HCT116 (cell line): ENCODE measurements at regions not wholly inside any gene's neighbourhood (a gene's known extent, or its start where the extent isn't known, plus 50 kb on each side); places are given as distances from the start of the nearest gene placed in this dataset.

Source experiments
- ATAC-seq: fragments of 200-7000 bp; cut with Tn5 transposase; 2 replicates; pipeline ENCODE4 v1.9.1; 2020; ENCODE audit warnings: mild to moderate bottlenecking, moderate library complexity
- BruUV-seq: library from RNA; stranded (reverse); fragments of 400-500 nt; replicated peaks from 2 replicates; lab custom pipeline; 2021; lab: Mats Ljungman, UMichigan
- CTCF ChIA-PET: fragments of 300-600 bp; sonication (Branson Sonifier 250); formaldehyde crosslinking; loops from one replicate; lab custom pipeline; 2021; ENCODE audit warnings: antibody characterized with exemption; lab: Charles Lee
- POLR2A ChIA-PET: fragments of 300-600, 350-600 bp; sonication (Branson Sonifier 250); formaldehyde crosslinking; loops from one replicate; lab custom pipeline; 2021; ENCODE audit warnings: antibody characterized with exemption; lab: Charles Lee
- RAD21 ChIA-PET, 2 experiments: fragments of 300-600 bp; sonication (Branson Sonifier 250); formaldehyde crosslinking; loops; one replicate each; lab custom pipeline; 2023; ENCODE audit warnings: low total read pairs in 2 of 2; ENCODE audit not compliant: uncharacterized antibody in 2 of 2, unreplicated experiment in 2 of 2, low non-redundant PET in 1 of 2; lab: Charles Lee
- DNase-seq: peaks from one replicate; pipeline ENCODE4 v3.0.0-alpha.2; 2010; ENCODE audit warnings: low read depth, low spot score
- H2AFZ ChIP-seq: fragments of 200-600 bp; shearing (Covaris generic), sonication (generic); 2 replicates; pipeline ENCODE4 v1.6.1; 2017; ENCODE audit warnings: low read depth, mixed run types, mixed read lengths, antibody characterized with exemption, low read length; ENCODE audit not compliant: poor library complexity, severe bottlenecking
- H3K27ac ChIP-seq: 2 replicates; pipeline ENCODE4 v1.5.1; 2012; ENCODE audit warnings: low read depth, low read length
- H3K27me3 ChIP-seq: fragments of 200-600 bp; sonication (generic); 2 replicates; pipeline ENCODE4 v1.6.1; 2016; ENCODE audit warnings: mixed run types, low read length, mixed read lengths; ENCODE audit not compliant: insufficient read depth
- H3K36me3 ChIP-seq, 2 experiments: fragments of 200-500 bp in 1 of 2; fragments of 200-600 bp in 1 of 2; sonication (Bioruptor generic) in 1 of 2; sonication (generic) in 1 of 2; 2 replicates each; pipeline versions ENCODE4 v1.5.1 to v1.6.1; 2014 to 2016; ENCODE audit warnings: low read length in 2 of 2, inconsistent platforms in 1 of 2, mixed read lengths in 1 of 2, mixed run types in 1 of 2; ENCODE audit not compliant: insufficient read depth in 2 of 2, control insufficient read depth in 1 of 2
- H3K4me1 ChIP-seq, 2 experiments: fragments of 200-600 bp in 1 of 2; sonication (generic) in 1 of 2; 2 replicates each; pipeline versions ENCODE4 v1.5.1 to v1.6.1; 2012 to 2017; ENCODE audit warnings: low read length in 2 of 2, inconsistent platforms in 1 of 2, mild to moderate bottlenecking in 1 of 2, mixed read lengths in 1 of 2, mixed run types in 1 of 2, moderate library complexity in 1 of 2; ENCODE audit not compliant: insufficient read depth in 2 of 2, control insufficient read depth in 1 of 2
- H3K4me2 ChIP-seq: fragments of 200-600 bp; sonication (generic); 2 replicates; pipeline ENCODE4 v1.6.1; 2017; ENCODE audit warnings: mixed run types, low read length, mixed read lengths
- H3K4me3 ChIP-seq, 2 experiments: fragments of 200-600 bp in 1 of 2; sonication (generic) in 1 of 2; replicated peaks in 1 of 2; 2 replicates each; pipeline ENCODE4 v1.5.1; 2011 to 2016; ENCODE audit warnings: low read length in 2 of 2, control low read depth in 1 of 2, low read depth in 1 of 2, mild to moderate bottlenecking in 1 of 2, mixed read lengths in 1 of 2, mixed run types in 1 of 2
- H3K79me2 ChIP-seq: fragments of 200-600 bp; sonication (generic); 2 replicates; pipeline ENCODE4 v1.6.1; 2017; ENCODE audit warnings: mild to moderate bottlenecking, mixed run types, low read length, moderate library complexity, mixed read lengths; ENCODE audit not compliant: insufficient read depth
- H3K9ac ChIP-seq: fragments of 200-600 bp; sonication (generic); 2 replicates; pipeline ENCODE4 v1.6.1; 2016; ENCODE audit warnings: low read length, mixed read lengths
- H3K9me2 ChIP-seq: fragments of 200-600 bp; sonication (generic), shearing (Covaris generic); 2 replicates; pipeline ENCODE4 v1.6.1; 2017; ENCODE audit warnings: mixed run types, mild to moderate bottlenecking, moderate library complexity; ENCODE audit not compliant: insufficient read depth
- H3K9me3 ChIP-seq, 2 experiments: fragments of 200-500 bp in 1 of 2; fragments of 200-600 bp in 1 of 2; sonication (Bioruptor generic) in 1 of 2; sonication (generic) in 1 of 2; 2 replicates each; pipeline ENCODE4 v1.6.1; 2014 to 2017; ENCODE audit warnings: low read length in 2 of 2, mixed read lengths in 2 of 2, inconsistent platforms in 1 of 2, low read depth in 1 of 2, mild to moderate bottlenecking in 1 of 2, mixed run types in 1 of 2, moderate library complexity in 1 of 2; ENCODE audit not compliant: control insufficient read depth in 1 of 2, insufficient read depth in 1 of 2
- H4K20me1 ChIP-seq: fragments of 200-600 bp; sonication (generic), shearing (Covaris generic); 2 replicates; pipeline ENCODE4 v1.6.1; 2017; ENCODE audit warnings: mixed run types, mild to moderate bottlenecking, moderate library complexity; ENCODE audit not compliant: insufficient read depth
- ATF3 ChIP-seq: IDR thresholded peaks from 2 replicates; pipeline ENCODE4 v1.6.1; 2012
- CEBPB ChIP-seq: IDR thresholded peaks from 2 replicates; pipeline ENCODE4 v1.6.1; 2012; ENCODE audit warnings: low read depth
- EGR1 ChIP-seq: IDR thresholded peaks from 2 replicates; pipeline ENCODE4 v1.6.1; 2012; ENCODE audit warnings: low read depth
- EZH2phosphoT487 ChIP-seq: fragments of 200-600 bp; IDR thresholded peaks from 2 replicates; pipeline ENCODE4 v1.6.1; 2018; ENCODE audit warnings: antibody characterized with exemption, borderline replicate concordance
- JUND ChIP-seq: IDR thresholded peaks from 2 replicates; pipeline ENCODE4 v1.6.1; 2012
- MAX ChIP-seq: IDR thresholded peaks from 2 replicates; pipeline ENCODE4 v1.6.1; 2012
- POLR2A ChIP-seq: IDR thresholded peaks from 2 replicates; pipeline ENCODE4 v1.7.0; 2011; ENCODE audit warnings: borderline replicate concordance; ENCODE audit not compliant: insufficient read depth, insufficient read length; ENCODE audit errors: extremely low read depth
- POLR2AphosphoS5 ChIP-seq: IDR thresholded peaks from 2 replicates; pipeline ENCODE4 v1.6.1; 2011; ENCODE audit warnings: mild to moderate bottlenecking, low read depth, low read length, moderate library complexity
- REST ChIP-seq: IDR thresholded peaks from 2 replicates; pipeline ENCODE4 v1.6.1; 2012; ENCODE audit warnings: low read depth
- SRF ChIP-seq: IDR thresholded peaks from 2 replicates; pipeline ENCODE4 v1.6.1; 2012; ENCODE audit warnings: low read depth
- YY1 ChIP-seq: IDR thresholded peaks from 2 replicates; pipeline ENCODE4 v1.6.1; 2011; ENCODE audit warnings: low read length, low read depth, moderate library complexity, mild to moderate bottlenecking; ENCODE audit not compliant: insufficient replicate concordance; ENCODE audit errors: extremely low read depth
- ZBTB33 ChIP-seq: IDR thresholded peaks from 2 replicates; pipeline ENCODE4 v1.6.1; 2011; ENCODE audit warnings: mild to moderate bottlenecking, low read length, moderate library complexity; ENCODE audit not compliant: insufficient replicate concordance; ENCODE audit errors: extremely low read depth
- ZFX ChIP-seq: fragments of 450-650 bp; IDR thresholded peaks from 2 replicates; pipeline ENCODE4 v1.6.1; 2017
- ZNF274 ChIP-seq: fragments of 200-500 bp; sonication (Bioruptor generic); IDR thresholded peaks from 2 replicates; pipeline ENCODE4 v1.6.1; 2014; ENCODE audit warnings: mild to moderate bottlenecking, low read depth, low read length, inconsistent platforms
- intact Hi-C: fragments of 100-400 bp; cut with micrococcal nuclease; formaldehyde crosslinking; loops from 2 replicates; pipeline ENCODE4 v1.10.0; 2022

- TF ChIP-seq YY1: no peak
- TF ChIP-seq JUND: no peak
- TF ChIP-seq EZH2phosphoT487: no peak
- TF ChIP-seq POLR2A: no peak
- TF ChIP-seq CEBPB: no peak
- TF ChIP-seq, all 23 proteins: peak for 0
Observed at GRCh38 chr4:58611012-58611411, 1500.8 kb upstream of the IGFBP7 start (continued).

- POLR2A ChIA-PET: no interaction called here
- ATAC-seq: no peak
- BruUV-seq: no TSS peak
- Histone ChIP-seq H3K4me3 (no peak overlapping the region), H3K79me2 (no peaks in the 10 kb centered on the region), H3K9ac (no peak overlapping the region), H3K4me2 (no peak overlapping the region), H3K36me3 (no peaks in the 10 kb centered on the region), H3K9me3 (peaks cover 12 to 23% of the 10 kb centered on the region in 2 experiments; a peak in 3 of 4 replicates), H3K4me1 (no peaks in the 10 kb centered on the region), H4K20me1 (no peaks in the 10 kb centered on the region), H3K27me3 (no peaks in the 10 kb centered on the region), H2AFZ (no peak overlapping the region), H3K27ac (no peak overlapping the region), H3K9me2 (no peaks in the 10 kb centered on the region)
- RAD21 ChIA-PET: no interaction called here
- intact Hi-C loops: no loop called here
- TF ChIP-seq MAX (no peak), POLR2AphosphoS5 (no peak), REST (no peak), EGR1 (no peak), ZNF274 (no peak), ZBTB33 (no peak), ZFX (no peak), ATF3 (no peak), EZH2phosphoT487 (no peak), SRF (no peak), POLR2A (no peak)
- CTCF ChIA-PET: no interaction called here
- DNase-seq: no peak
Observed at GRCh38 chr4:58606303-58606702, 1496.1 kb upstream of the IGFBP7 start.
